ENCODE measurements at regions not wholly inside any gene's neighbourhood (a gene's known extent, or its start where the extent isn't known, plus 50 kb on each side); places are given as distances from the start of the nearest gene placed in this dataset.

- DNase-seq (ENCODE audit: low read depth) = no peak
Observed at GRCh38 chr2:239586651-239587310, 186.0 kb upstream of the HDAC4 start.

DNA sequence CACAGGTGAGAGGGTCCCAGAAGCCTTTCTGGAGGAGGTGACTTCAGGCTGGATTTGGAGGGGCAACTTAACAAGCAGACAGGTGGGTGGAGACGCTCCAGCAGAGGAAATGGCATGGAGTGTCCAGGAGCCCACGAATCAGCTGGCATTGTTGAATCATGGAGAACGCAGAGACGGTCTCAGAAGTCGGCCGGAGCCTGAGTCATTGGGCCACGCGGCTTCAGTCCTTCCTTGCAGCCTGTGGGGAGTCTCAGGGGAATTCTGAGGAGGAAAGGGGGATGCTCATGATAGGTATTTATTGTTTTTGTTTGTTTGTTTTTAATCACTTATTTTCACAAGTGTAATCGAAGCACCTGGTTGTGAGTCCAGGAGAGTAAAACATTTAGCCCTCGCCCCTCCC lies 184.6 kb upstream of the HDAC4 start:
- no peak for DNase-seq (ENCODE audit: low read depth)

DNA sequence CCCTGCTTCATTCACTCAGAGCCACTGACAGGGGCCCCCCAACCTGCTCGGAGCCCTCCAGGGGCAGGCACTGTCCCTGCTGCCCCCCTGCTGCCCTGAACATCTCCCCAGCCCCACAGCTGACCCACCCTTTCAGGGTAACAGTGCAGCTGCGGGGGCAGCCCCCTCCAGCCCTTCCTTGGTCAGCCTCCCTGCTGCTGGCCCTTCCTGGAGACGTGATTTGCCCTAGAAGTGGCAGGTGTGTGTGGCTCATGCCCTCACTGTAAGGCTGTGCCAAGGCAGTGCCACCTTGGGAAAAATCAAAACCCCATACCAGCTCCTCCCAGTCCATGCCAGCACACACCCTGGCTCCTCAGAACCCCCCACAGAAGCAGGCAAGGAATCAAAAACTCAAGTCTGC lies 184.2 kb upstream of the HDAC4 start:
- no peak for DNase-seq (ENCODE audit: low read depth)

DNA sequence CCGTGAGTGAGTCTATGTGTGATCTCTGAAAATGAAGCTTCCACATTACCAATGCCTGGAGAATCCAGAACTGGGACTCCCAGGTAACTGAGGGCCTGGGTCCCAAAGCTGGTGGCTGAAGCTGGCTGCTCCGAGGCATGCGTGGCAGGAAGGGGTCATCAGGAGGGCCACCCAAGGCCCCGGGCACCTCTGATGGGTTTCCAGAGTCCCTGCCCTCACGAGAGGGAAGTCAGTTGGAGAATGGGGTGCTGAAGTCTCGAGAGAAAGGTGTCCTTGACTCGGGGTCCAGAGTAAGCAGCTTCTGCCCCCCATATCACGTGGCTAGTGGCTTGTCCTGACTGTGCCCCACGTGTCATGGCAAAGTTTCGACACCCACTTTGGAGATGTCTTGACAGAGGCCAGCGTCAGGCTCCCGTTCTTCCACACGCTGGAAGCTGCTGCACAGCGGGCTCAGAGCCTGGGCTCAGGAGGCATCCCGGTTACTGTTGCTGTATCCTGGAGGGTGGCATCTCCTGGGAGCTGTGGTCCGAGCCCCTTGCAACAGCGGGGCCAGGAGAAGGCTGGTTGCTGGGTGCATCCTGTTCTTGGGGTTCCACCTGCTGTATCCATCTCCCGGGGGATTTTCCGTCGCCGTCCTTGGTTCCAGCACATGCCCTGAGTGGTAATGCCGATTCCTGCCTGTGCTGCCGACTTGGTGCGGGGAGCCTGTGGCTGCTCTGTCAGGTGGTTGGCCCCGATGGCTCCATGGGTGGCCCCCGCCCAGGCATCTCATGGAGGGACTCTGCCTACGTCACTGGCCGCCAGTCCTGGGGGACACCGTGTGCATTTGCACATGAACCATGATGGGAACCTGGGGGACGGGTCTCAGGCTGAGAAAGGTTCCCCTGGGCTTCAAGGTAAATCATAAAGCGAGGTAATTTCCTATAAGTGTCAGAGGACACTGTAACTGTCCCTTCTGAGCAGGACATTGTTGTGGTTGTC lies 183.3 kb upstream of the HDAC4 start:
- DNase-seq (ENCODE audit: low read depth) = no peak

- no peak for DNase-seq (ENCODE audit: low read depth)
Observed at GRCh38 chr2:239583171-239583878, 182.5 kb upstream of the HDAC4 start.

DNA sequence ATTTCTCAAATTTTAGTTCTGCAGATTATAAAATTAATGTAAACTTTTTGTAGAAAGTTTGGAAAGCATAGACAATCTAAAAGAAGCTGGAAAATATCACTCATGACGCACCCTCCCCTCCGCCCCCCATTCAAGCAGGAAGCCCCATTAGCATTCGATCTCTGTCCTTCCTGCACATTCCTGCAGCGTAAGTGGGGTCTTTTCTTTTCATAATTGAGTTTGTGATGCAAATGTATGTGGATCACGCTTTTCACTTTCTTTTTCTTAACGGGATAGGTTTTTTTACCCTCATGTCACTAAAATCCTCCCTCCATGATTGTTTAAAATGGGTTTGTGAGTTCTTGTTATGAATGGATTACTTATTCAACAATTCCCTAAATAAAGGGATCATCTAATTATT lies 181.7 kb upstream of the HDAC4 start:
- DNase-seq (ENCODE audit: low read depth) = no peak

GRCh38 chr2:239581352-239581901 lies 180.6 kb upstream of the HDAC4 start:
- DNase-seq (ENCODE audit: low read depth) = no peak

GRCh38 chr2:239580199-239580527 lies 179.3 kb upstream of the HDAC4 start:
- no peak for DNase-seq (ENCODE audit: low read depth)

GRCh38 chr2:239579524-239580198 lies 178.8 kb upstream of the HDAC4 start:
- no peak for DNase-seq (ENCODE audit: low read depth)

GRCh38 chr2:239579081-239579480 lies 178.3 kb upstream of the HDAC4 start:
- DNase-seq (ENCODE audit: low read depth) = no peak

DNA sequence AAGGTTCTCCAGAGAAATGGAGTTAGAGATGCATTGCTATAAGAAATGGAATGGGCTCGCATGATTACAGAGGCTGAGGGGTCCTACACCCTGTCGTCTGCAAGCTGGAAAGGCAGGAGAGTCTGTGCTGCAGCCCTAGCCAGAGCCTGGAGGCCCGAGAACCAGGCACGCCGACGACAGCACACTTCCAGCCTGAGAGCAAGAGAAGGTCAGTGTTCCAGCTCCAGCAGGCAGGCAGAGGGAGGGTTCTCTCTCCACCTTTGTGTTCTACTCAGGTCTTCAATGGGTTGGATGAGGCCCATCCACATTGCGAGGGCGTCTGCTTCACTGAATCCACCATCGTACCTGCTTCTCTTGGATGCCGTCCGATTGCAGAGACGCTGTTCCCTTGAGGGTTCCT lies 177.6 kb upstream of the HDAC4 start:
- no peak for DNase-seq (ENCODE audit: low read depth)

GRCh38 chr2:239577935-239578334 lies 177.1 kb upstream of the HDAC4 start:
- no peak for DNase-seq (ENCODE audit: low read depth)

GRCh38 chr2:239576784-239577685 lies 176.2 kb upstream of the HDAC4 start:
- DNase-seq (ENCODE audit: low read depth) = no peak

GRCh38 chr2:239575931-239576445 lies 175.2 kb upstream of the HDAC4 start:
- DNase-seq (ENCODE audit: low read depth) = no peak

GRCh38 chr2:239574434-239575156 lies 173.8 kb upstream of the HDAC4 start:
- DNase-seq (ENCODE audit: low read depth) = no peak

- DNase-seq (ENCODE audit: low read depth) = no peak
Observed at GRCh38 chr2:239574054-239574433, 173.2 kb upstream of the HDAC4 start.

DNA sequence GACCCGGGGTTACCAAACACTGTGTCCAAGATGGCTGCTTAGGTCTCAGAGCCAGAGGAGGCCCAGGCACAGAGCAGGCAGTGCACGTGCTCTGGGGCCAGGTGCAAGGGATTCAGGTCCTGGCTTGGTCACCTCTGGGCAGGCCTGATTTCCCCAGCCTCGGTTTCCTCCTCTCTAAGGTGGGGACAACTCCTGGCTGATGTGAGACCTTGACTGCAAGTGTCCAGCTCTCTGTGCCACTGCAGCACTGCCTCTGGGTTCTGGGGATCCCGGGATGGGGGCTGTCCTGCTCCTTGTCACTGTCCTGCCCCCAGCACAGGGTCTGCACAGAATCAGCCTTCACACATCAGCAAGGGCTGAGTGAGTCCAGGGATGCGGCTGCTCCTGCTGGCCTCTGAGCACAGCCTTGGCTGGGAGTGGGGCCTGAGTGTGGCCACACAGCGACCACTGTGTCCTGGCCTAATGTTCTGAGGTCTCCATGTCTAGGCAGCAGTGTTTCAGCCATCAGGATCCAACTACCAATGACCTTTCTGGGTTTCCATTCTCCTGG lies 170.2 kb upstream of the HDAC4 start:
- no peak for DNase-seq (ENCODE audit: low read depth)

DNA sequence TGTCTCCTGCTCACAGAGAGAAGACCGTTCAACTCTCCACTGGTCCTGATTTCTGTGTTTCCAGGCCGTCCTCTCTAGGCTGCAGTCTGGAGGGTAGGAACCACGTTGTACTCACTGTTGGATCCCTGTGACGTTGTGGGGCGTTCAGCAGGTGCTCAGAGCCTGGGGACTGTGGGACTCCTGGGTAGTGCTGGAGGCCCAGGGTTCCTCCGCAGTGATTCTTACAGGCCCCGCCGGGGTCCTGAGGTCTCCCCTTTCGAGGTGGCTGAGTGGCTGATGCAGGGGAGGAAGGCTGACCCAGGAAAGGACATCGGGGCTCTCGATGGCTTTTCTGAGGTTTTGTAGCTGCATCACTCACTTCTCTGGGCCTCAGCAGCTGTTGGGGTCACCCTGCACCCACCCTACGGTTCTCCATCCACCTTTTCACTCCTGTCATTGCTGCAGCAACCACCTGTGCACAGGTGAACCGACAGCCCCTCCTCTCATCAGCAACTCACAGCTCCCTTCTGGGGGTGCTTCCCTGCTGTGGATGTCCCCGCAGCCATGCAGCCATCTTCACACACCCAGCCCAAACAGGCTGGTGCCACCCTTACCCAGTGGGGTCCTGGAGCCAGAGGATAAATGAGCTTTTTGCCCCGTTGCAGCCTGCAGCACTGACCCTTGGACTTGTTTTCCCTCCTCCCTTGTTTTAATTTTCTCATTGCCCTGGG lies 169.6 kb upstream of the HDAC4 start:
- DNase-seq (ENCODE audit: low read depth) = no peak

Data from activated T-helper 9 cell treated with anti-CD3 and anti-CD28 coated beads, Interleukin-2, amount 50 U/mL, for 16 hours (primary cell).